SK-N-SH (cell line): ENCODE measurements at regions not wholly inside any gene's neighbourhood (a gene's known extent, or its start where the extent isn't known, plus 50 kb on each side); places are given as distances from the start of the nearest gene placed in this dataset.

Experiments
- CHD2 ChIP-seq: fragments of 150-350 bp; IDR thresholded peaks from 2 replicates; pipeline ENCODE4 v1.6.1; 2018; ENCODE audit warnings: low read length; ENCODE audit not compliant: partially characterized antibody
- EP300 ChIP-seq, 2 experiments: IDR thresholded peaks; 2 replicates each; pipeline versions ENCODE4 v1.4.0 to v1.6.1; 2012; ENCODE audit warnings: borderline replicate concordance in 1 of 2, low read depth in 1 of 2, low read length in 1 of 2
- EZH2phosphoT487 ChIP-seq: fragments of 200-600 bp; sonication (generic); IDR thresholded peaks from 2 replicates; pipeline ENCODE4 v1.6.1; 2017; ENCODE audit warnings: low read depth, mixed run types, mild to moderate bottlenecking, antibody characterized with exemption, moderate library complexity, borderline replicate concordance
- POLR2AphosphoS5 ChIP-seq: IDR thresholded peaks from 2 replicates; pipeline ENCODE4 v1.6.1; 2012; ENCODE audit warnings: low read depth, low read length
- RAD21 ChIP-seq: IDR thresholded peaks from 2 replicates; pipeline ENCODE4 v1.6.1; 2012; ENCODE audit warnings: mild to moderate bottlenecking, low read length
- RXRA ChIP-seq: IDR thresholded peaks from 2 replicates; pipeline ENCODE4 v1.4.0; 2012; ENCODE audit warnings: low read depth, mild to moderate bottlenecking, borderline replicate concordance
- TAF1 ChIP-seq: IDR thresholded peaks from 2 replicates; pipeline ENCODE4 v1.6.1; 2012; ENCODE audit warnings: low read depth, mild to moderate bottlenecking, low read length, moderate library complexity, borderline replicate concordance
- TF ChIP-seq, protein P1 (sequence below): fragments of 200-600 bp; sonication (generic); IDR thresholded peaks from 2 replicates; pipeline ENCODE4 v1.6.1; 2017; ENCODE audit warnings: antibody characterized with exemption, mild to moderate bottlenecking, moderate library complexity
- TF ChIP-seq, protein P2 (sequence below): IDR thresholded peaks from 2 replicates; pipeline ENCODE4 v1.4.0; 2012; ENCODE audit warnings: low read depth, borderline replicate concordance
- TF ChIP-seq, protein P3 (sequence below): IDR thresholded peaks from 2 replicates; pipeline ENCODE4 v1.4.0; 2012; ENCODE audit warnings: low read depth, borderline replicate concordance

DNA sequence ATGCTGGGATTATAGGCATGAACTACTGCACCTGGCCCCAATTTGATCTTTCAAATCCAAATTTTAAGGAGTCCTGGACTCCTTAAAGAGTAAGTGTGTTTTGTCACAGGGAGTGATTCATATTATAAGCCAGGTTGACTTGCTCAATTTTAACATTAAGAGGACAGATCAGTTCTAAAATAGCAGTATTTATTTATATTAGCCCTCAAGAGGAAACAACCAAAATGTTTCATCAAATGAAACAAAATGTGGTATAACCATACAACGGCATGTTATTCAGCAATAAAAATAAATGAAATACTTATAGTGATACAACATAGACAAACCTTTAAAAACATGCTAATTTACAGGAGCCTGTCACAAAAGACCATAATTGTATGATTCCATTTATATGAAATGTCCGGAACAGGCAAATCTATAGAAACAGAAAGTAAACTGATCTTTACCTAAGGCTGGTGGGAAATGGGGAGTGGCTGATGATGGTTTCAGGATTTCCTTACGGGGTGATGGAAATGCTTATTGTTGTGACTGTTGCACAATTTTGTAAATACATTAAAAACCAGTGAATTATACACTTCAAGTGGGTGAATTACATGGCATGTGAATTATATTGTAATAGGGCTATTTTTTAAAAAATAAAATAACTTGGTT, 637.4 kb downstream of the MMUT start:
- TF ChIP-seq EZH2phosphoT487 (no peak), RAD21 (no peak), RXRA (no peak), TAF1 (no peak), EP300 (IDR thresholded peaks at IDR 0.05; ENCODE audit: borderline replicate concordance in 1 of 2, low read depth in 1 of 2, low read length in 1 of 2) (no peak), POLR2AphosphoS5 (no peak), CHD2 (no peak)
- TF ChIP-seq, protein P1, sequence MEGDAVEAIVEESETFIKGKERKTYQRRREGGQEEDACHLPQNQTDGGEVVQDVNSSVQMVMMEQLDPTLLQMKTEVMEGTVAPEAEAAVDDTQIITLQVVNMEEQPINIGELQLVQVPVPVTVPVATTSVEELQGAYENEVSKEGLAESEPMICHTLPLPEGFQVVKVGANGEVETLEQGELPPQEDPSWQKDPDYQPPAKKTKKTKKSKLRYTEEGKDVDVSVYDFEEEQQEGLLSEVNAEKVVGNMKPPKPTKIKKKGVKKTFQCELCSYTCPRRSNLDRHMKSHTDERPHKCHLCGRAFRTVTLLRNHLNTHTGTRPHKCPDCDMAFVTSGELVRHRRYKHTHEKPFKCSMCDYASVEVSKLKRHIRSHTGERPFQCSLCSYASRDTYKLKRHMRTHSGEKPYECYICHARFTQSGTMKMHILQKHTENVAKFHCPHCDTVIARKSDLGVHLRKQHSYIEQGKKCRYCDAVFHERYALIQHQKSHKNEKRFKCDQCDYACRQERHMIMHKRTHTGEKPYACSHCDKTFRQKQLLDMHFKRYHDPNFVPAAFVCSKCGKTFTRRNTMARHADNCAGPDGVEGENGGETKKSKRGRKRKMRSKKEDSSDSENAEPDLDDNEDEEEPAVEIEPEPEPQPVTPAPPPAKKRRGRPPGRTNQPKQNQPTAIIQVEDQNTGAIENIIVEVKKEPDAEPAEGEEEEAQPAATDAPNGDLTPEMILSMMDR = no peak
- TF ChIP-seq, protein P2, sequence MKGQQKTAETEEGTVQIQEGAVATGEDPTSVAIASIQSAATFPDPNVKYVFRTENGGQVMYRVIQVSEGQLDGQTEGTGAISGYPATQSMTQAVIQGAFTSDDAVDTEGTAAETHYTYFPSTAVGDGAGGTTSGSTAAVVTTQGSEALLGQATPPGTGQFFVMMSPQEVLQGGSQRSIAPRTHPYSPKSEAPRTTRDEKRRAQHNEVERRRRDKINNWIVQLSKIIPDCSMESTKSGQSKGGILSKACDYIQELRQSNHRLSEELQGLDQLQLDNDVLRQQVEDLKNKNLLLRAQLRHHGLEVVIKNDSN = no peak
- TF ChIP-seq, protein P3, sequence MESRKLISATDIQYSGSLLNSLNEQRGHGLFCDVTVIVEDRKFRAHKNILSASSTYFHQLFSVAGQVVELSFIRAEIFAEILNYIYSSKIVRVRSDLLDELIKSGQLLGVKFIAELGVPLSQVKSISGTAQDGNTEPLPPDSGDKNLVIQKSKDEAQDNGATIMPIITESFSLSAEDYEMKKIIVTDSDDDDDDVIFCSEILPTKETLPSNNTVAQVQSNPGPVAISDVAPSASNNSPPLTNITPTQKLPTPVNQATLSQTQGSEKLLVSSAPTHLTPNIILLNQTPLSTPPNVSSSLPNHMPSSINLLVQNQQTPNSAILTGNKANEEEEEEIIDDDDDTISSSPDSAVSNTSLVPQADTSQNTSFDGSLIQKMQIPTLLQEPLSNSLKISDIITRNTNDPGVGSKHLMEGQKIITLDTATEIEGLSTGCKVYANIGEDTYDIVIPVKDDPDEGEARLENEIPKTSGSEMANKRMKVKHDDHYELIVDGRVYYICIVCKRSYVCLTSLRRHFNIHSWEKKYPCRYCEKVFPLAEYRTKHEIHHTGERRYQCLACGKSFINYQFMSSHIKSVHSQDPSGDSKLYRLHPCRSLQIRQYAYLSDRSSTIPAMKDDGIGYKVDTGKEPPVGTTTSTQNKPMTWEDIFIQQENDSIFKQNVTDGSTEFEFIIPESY = no peak
